Progenitor cell of endocrine pancreas (in vitro differentiated cells): ENCODE measurements at regions not wholly inside any gene's neighbourhood (a gene's known extent, or its start where the extent isn't known, plus 50 kb on each side); places are given as distances from the start of the nearest gene placed in this dataset.

Experiments
- DNase-seq: peaks from one replicate; pipeline ENCODE4 v3.0.0; 2021; ENCODE audit warnings: low spot score; ENCODE audit not compliant: unreplicated experiment
- H3K27ac Mint-ChIP-seq: 2 replicates; pipeline ENCODE4 v1.8.0; 2021; ENCODE audit warnings: mild to moderate bottlenecking, moderate library complexity, mixed read lengths
- H3K27me3 Mint-ChIP-seq: 2 replicates; pipeline ENCODE4 v1.8.0; 2021; ENCODE audit warnings: mixed read lengths
- H3K36me3 Mint-ChIP-seq: 2 replicates; pipeline ENCODE4 v1.8.0; 2022; ENCODE audit warnings: mixed read lengths; ENCODE audit not compliant: insufficient read depth
- H3K4me1 Mint-ChIP-seq: 2 replicates; pipeline ENCODE4 v1.8.0; 2021; ENCODE audit warnings: low read depth, mixed read lengths
- H3K4me3 Mint-ChIP-seq: 2 replicates; pipeline ENCODE4 v1.8.0; 2021; ENCODE audit warnings: low read depth, mild to moderate bottlenecking, moderate library complexity, mixed read lengths
- H3K9me3 Mint-ChIP-seq: 2 replicates; pipeline ENCODE4 v1.8.0; 2021; ENCODE audit warnings: low read depth, mixed read lengths
- CTCF ChIP-seq: fragments of 200-600 bp; sonication (generic); IDR thresholded peaks from one replicate; pipeline ENCODE4 v1.5.0; 2021; ENCODE audit warnings: antibody characterized with exemption, mild to moderate bottlenecking; ENCODE audit not compliant: unreplicated experiment

- no peak for DNase-seq
- H3K9me3 Mint-ChIP-seq: no peaks in the 10 kb centered on the region
- TF ChIP-seq CTCF: no peak
- H3K36me3 Mint-ChIP-seq: no peaks in the 10 kb centered on the region
- H3K27ac Mint-ChIP-seq: no peak overlapping the region
- H3K27me3 Mint-ChIP-seq: no peaks in the 10 kb centered on the region
- H3K4me3 Mint-ChIP-seq: no peak overlapping the region
- H3K4me1 Mint-ChIP-seq: no peaks in the 10 kb centered on the region
Measured at GRCh38 chr18:39990540-39990939, 1964.5 kb upstream of the PIK3C3 start.

- Mint-ChIP-seq H3K4me3 (no peak overlapping the region), H3K9me3 (no peaks in the 10 kb centered on the region), H3K36me3 (no peaks in the 10 kb centered on the region), H3K4me1 (no peaks in the 10 kb centered on the region), H3K27me3 (no peaks in the 10 kb centered on the region), H3K27ac (no peak overlapping the region)
- TF ChIP-seq CTCF: no peak
- DNase-seq: no peak
Measured at GRCh38 chr18:39976771-39977170, 1978.3 kb upstream of the PIK3C3 start.

GRCh38 chr18:39972521-39972920 lies 1982.5 kb upstream of the PIK3C3 start:
- DNase-seq: no peak
- no peaks in the 10 kb centered on the region for H3K9me3 Mint-ChIP-seq
- H3K4me3 Mint-ChIP-seq: no peak overlapping the region
- no peaks in the 10 kb centered on the region for H3K36me3 Mint-ChIP-seq
- TF ChIP-seq CTCF: no peak
- H3K4me1 Mint-ChIP-seq: no peaks in the 10 kb centered on the region
- H3K27me3 Mint-ChIP-seq: no peaks in the 10 kb centered on the region
- no peak overlapping the region for H3K27ac Mint-ChIP-seq

GRCh38 chr18:39969803-39970494 lies 1985.1 kb upstream of the PIK3C3 start:
- TF ChIP-seq CTCF: no peak
- no peaks in the 10 kb centered on the region for H3K4me1 Mint-ChIP-seq
- H3K9me3 Mint-ChIP-seq: no peaks in the 10 kb centered on the region
- H3K4me3 Mint-ChIP-seq: no peak overlapping the region
- DNase-seq: no peak
- no peaks in the 10 kb centered on the region for H3K27me3 Mint-ChIP-seq
- H3K27ac Mint-ChIP-seq: no peak overlapping the region
- H3K36me3 Mint-ChIP-seq: no peaks in the 10 kb centered on the region

- no peak overlapping the region for H3K4me3 Mint-ChIP-seq
- no peaks in the 10 kb centered on the region for H3K36me3 Mint-ChIP-seq
- H3K4me1 Mint-ChIP-seq: no peaks in the 10 kb centered on the region
- TF ChIP-seq CTCF: peak; percentile 37
- no peak overlapping the region for H3K27ac Mint-ChIP-seq
- no peak for DNase-seq
- no peaks in the 10 kb centered on the region for H3K27me3 Mint-ChIP-seq
- no peaks in the 10 kb centered on the region for H3K9me3 Mint-ChIP-seq
Measured at GRCh38 chr18:39966275-39966674, 1988.8 kb upstream of the PIK3C3 start.
